PFSK-1 (cell line): ENCODE measurements at regions not wholly inside any gene's neighbourhood (a gene's known extent, or its start where the extent isn't known, plus 50 kb on each side); places are given as distances from the start of the nearest gene placed in this dataset.

ENCODE experiments used
- POLR2AphosphoS5 ChIP-seq: IDR thresholded peaks from 2 replicates; pipeline ENCODE4 v1.6.1; 2012; ENCODE audit warnings: low read depth, mild to moderate bottlenecking, control low read depth, low read length, moderate library complexity
- REST ChIP-seq, 2 experiments: IDR thresholded peaks; 2 replicates each; pipeline versions ENCODE4 v1.6.1 to v1.8.0; 2011 to 2012; ENCODE audit warnings: low read depth in 2 of 2, low read length in 2 of 2, control low read depth in 1 of 2, inconsistent platforms in 1 of 2, mild to moderate bottlenecking in 1 of 2, moderate library complexity in 1 of 2; ENCODE audit not compliant: insufficient read depth in 1 of 2

- TF ChIP-seq REST (IDR thresholded peaks at IDR 0.05; ENCODE audit: insufficient read depth in 1 of 2, low read depth in 2 of 2, low read length in 2 of 2), result no peak
- TF ChIP-seq POLR2AphosphoS5, result no peak
Measured at GRCh38 chr2:222774941-222775340, 85.9 kb upstream of the ACSL3 start.
